ENCODE measurements at regions not wholly inside any gene's neighbourhood (a gene's known extent, or its start where the extent isn't known, plus 50 kb on each side); places are given as distances from the start of the nearest gene placed in this dataset.

DNA sequence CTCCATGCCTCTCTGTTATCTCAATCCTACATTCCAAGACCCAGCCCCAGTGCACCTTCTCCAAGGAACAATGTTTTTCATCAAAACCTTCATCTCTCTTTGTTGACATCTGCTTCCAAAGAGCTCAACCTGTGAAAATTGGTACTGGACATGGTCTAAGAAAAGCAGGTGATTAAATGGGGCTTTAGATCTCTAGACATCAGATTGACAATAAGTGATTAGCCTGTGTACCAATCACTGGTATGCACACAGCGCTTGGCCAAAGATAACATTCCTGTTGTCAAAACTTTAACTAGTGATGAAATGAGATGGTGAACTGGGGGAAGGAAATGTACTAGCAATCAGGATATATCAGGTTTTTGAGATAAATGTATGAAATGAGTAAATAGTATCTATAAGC lies 183.3 kb downstream of the TDRD15 start:
- TF ChIP-seq POLR2AphosphoS5 (IDR thresholded peaks at IDR 0.05; ENCODE audit: low read depth, low read length) (no peak), POLR2A (IDR thresholded peaks at IDR 0.05; ENCODE audit: low read depth, low read length) (no peak), SPI1 (IDR thresholded peaks at IDR 0.05; ENCODE audit: low read depth, low read length) (no peak), TAF1 (IDR thresholded peaks at IDR 0.05; ENCODE audit: low read depth, low read length) (no peak)
